ENCODE measurements at regions not wholly inside any gene's neighbourhood (a gene's known extent, or its start where the extent isn't known, plus 50 kb on each side); places are given as distances from the start of the nearest gene placed in this dataset.
"Not testable (repeated sequence)": the region's sequence is repeated elsewhere in the genome, so short reads cannot be mapped to it uniquely, and the experiment has no call there.

GRCh38 chr2:89968567-89968966 is 1277.1 kb downstream of the RPIA start:
- not testable (repeated sequence) for H3K36me3 ChIP-seq (ENCODE audit: insufficient read depth, insufficient read length, low read length); H3K4me3 ChIP-seq (ENCODE audit: insufficient read length, low read depth); H3K9me3 ChIP-seq (ENCODE audit: insufficient read depth, low read length); H3K9ac ChIP-seq (ENCODE audit: insufficient read length, low read depth); H3K27me3 ChIP-seq (ENCODE audit: insufficient read depth, insufficient read length); DNase-seq (ENCODE audit: low read depth, low spot score); H3K4me1 ChIP-seq (ENCODE audit: insufficient read depth, insufficient read length)

- not testable (repeated sequence) for H3K4me3 ChIP-seq (ENCODE audit: insufficient read length, low read depth); DNase-seq (ENCODE audit: low read depth, low spot score); H3K4me1 ChIP-seq (ENCODE audit: insufficient read depth, insufficient read length); H3K9ac ChIP-seq (ENCODE audit: insufficient read length, low read depth); H3K27me3 ChIP-seq (ENCODE audit: insufficient read depth, insufficient read length); H3K9me3 ChIP-seq (ENCODE audit: insufficient read depth, low read length); H3K36me3 ChIP-seq (ENCODE audit: insufficient read depth, insufficient read length, low read length)
Measured at GRCh38 chr2:89969190-89969589, 1277.7 kb downstream of the RPIA start.

GRCh38 chr2:89973849-89974248 is 1282.4 kb downstream of the RPIA start:
- not testable (repeated sequence) for H3K9me3 ChIP-seq (ENCODE audit: insufficient read depth, low read length); H3K9ac ChIP-seq (ENCODE audit: insufficient read length, low read depth); H3K27me3 ChIP-seq (ENCODE audit: insufficient read depth, insufficient read length); H3K4me1 ChIP-seq (ENCODE audit: insufficient read depth, insufficient read length); H3K36me3 ChIP-seq (ENCODE audit: insufficient read depth, insufficient read length, low read length); DNase-seq (ENCODE audit: low read depth, low spot score); H3K4me3 ChIP-seq (ENCODE audit: insufficient read length, low read depth)

- not testable (repeated sequence) for H3K4me1 ChIP-seq (ENCODE audit: insufficient read depth, insufficient read length); H3K36me3 ChIP-seq (ENCODE audit: insufficient read depth, insufficient read length, low read length); DNase-seq (ENCODE audit: low read depth, low spot score); H3K4me3 ChIP-seq (ENCODE audit: insufficient read length, low read depth); H3K9me3 ChIP-seq (ENCODE audit: insufficient read depth, low read length); H3K27me3 ChIP-seq (ENCODE audit: insufficient read depth, insufficient read length); H3K9ac ChIP-seq (ENCODE audit: insufficient read length, low read depth)
Measured at GRCh38 chr2:89979826-89980537, 1288.5 kb downstream of the RPIA start.

GRCh38 chr2:89982246-89982645 is 1290.8 kb downstream of the RPIA start:
- not testable (repeated sequence) for H3K9ac ChIP-seq (ENCODE audit: insufficient read length, low read depth); DNase-seq (ENCODE audit: low read depth, low spot score); H3K27me3 ChIP-seq (ENCODE audit: insufficient read depth, insufficient read length); H3K9me3 ChIP-seq (ENCODE audit: insufficient read depth, low read length); H3K4me3 ChIP-seq (ENCODE audit: insufficient read length, low read depth); H3K4me1 ChIP-seq (ENCODE audit: insufficient read depth, insufficient read length); H3K36me3 ChIP-seq (ENCODE audit: insufficient read depth, insufficient read length, low read length)

- not testable (repeated sequence) for H3K4me3 ChIP-seq (ENCODE audit: insufficient read length, low read depth); H3K9me3 ChIP-seq (ENCODE audit: insufficient read depth, low read length); H3K36me3 ChIP-seq (ENCODE audit: insufficient read depth, insufficient read length, low read length); DNase-seq (ENCODE audit: low read depth, low spot score); H3K27me3 ChIP-seq (ENCODE audit: insufficient read depth, insufficient read length); H3K9ac ChIP-seq (ENCODE audit: insufficient read length, low read depth); H3K4me1 ChIP-seq (ENCODE audit: insufficient read depth, insufficient read length)
Measured at GRCh38 chr2:89985650-89986049, 1294.2 kb downstream of the RPIA start.

GRCh38 chr2:89986532-89986931 is 1295.1 kb downstream of the RPIA start:
- H3K4me3 ChIP-seq (ENCODE audit: insufficient read length, low read depth); H3K4me1 ChIP-seq (ENCODE audit: insufficient read depth, insufficient read length); DNase-seq (ENCODE audit: low read depth, low spot score); H3K36me3 ChIP-seq (ENCODE audit: insufficient read depth, insufficient read length, low read length); H3K27me3 ChIP-seq (ENCODE audit: insufficient read depth, insufficient read length); H3K9me3 ChIP-seq (ENCODE audit: insufficient read depth, low read length); H3K9ac ChIP-seq (ENCODE audit: insufficient read length, low read depth): not testable (repeated sequence)

GRCh38 chr2:89996779-89997178 is 1305.3 kb downstream of the RPIA start:
- not testable (repeated sequence) for H3K36me3 ChIP-seq (ENCODE audit: insufficient read depth, insufficient read length, low read length); H3K9me3 ChIP-seq (ENCODE audit: insufficient read depth, low read length); H3K4me1 ChIP-seq (ENCODE audit: insufficient read depth, insufficient read length); DNase-seq (ENCODE audit: low read depth, low spot score); H3K27me3 ChIP-seq (ENCODE audit: insufficient read depth, insufficient read length); H3K4me3 ChIP-seq (ENCODE audit: insufficient read length, low read depth); H3K9ac ChIP-seq (ENCODE audit: insufficient read length, low read depth)

GRCh38 chr2:90004553-90004952 is 1313.1 kb downstream of the RPIA start:
- not testable (repeated sequence) for H3K36me3 ChIP-seq (ENCODE audit: insufficient read depth, insufficient read length, low read length); H3K4me1 ChIP-seq (ENCODE audit: insufficient read depth, insufficient read length); H3K4me3 ChIP-seq (ENCODE audit: insufficient read length, low read depth); H3K9ac ChIP-seq (ENCODE audit: insufficient read length, low read depth); H3K27me3 ChIP-seq (ENCODE audit: insufficient read depth, insufficient read length); H3K9me3 ChIP-seq (ENCODE audit: insufficient read depth, low read length); DNase-seq (ENCODE audit: low read depth, low spot score)

GRCh38 chr2:90010442-90011100 is 1319.1 kb downstream of the RPIA start:
- H3K4me1 ChIP-seq (ENCODE audit: insufficient read depth, insufficient read length); H3K4me3 ChIP-seq (ENCODE audit: insufficient read length, low read depth); H3K9ac ChIP-seq (ENCODE audit: insufficient read length, low read depth); H3K9me3 ChIP-seq (ENCODE audit: insufficient read depth, low read length); H3K36me3 ChIP-seq (ENCODE audit: insufficient read depth, insufficient read length, low read length); H3K27me3 ChIP-seq (ENCODE audit: insufficient read depth, insufficient read length); DNase-seq (ENCODE audit: low read depth, low spot score): not testable (repeated sequence)

- H3K9me3 ChIP-seq (ENCODE audit: insufficient read depth, low read length); H3K9ac ChIP-seq (ENCODE audit: insufficient read length, low read depth); H3K36me3 ChIP-seq (ENCODE audit: insufficient read depth, insufficient read length, low read length); H3K4me1 ChIP-seq (ENCODE audit: insufficient read depth, insufficient read length); H3K27me3 ChIP-seq (ENCODE audit: insufficient read depth, insufficient read length); H3K4me3 ChIP-seq (ENCODE audit: insufficient read length, low read depth); DNase-seq (ENCODE audit: low read depth, low spot score): not testable (repeated sequence)
Measured at GRCh38 chr2:90011101-90011443, 1319.6 kb downstream of the RPIA start.

- not testable (repeated sequence) for H3K27me3 ChIP-seq (ENCODE audit: insufficient read depth, insufficient read length); H3K9ac ChIP-seq (ENCODE audit: insufficient read length, low read depth); H3K4me1 ChIP-seq (ENCODE audit: insufficient read depth, insufficient read length); H3K4me3 ChIP-seq (ENCODE audit: insufficient read length, low read depth); H3K36me3 ChIP-seq (ENCODE audit: insufficient read depth, insufficient read length, low read length); DNase-seq (ENCODE audit: low read depth, low spot score); H3K9me3 ChIP-seq (ENCODE audit: insufficient read depth, low read length)
Measured at GRCh38 chr2:90019908-90020307, 1328.4 kb downstream of the RPIA start.

All from NT2/D1 (cell line).